K562 (cell line): ENCODE measurements at regions not wholly inside any gene's neighbourhood (a gene's known extent, or its start where the extent isn't known, plus 50 kb on each side); places are given as distances from the start of the nearest gene placed in this dataset.

Experiments used
- CTCF ChIP-seq, 3 experiments: IDR thresholded peaks in 2 of 3; conservative IDR thresholded peaks in 1 of 3; 2 replicates each; pipeline ENCODE4 v1.5.1; 2011 to 2012; ENCODE audit warnings: low read length in 3 of 3, mild to moderate bottlenecking in 3 of 3, control low read depth in 2 of 3, improper control_type of control experiment in 1 of 3, inconsistent platforms in 1 of 3, low read depth in 1 of 3, mixed read lengths in 1 of 3, moderate library complexity in 1 of 3; ENCODE audit not compliant: insufficient read depth in 2 of 3
- ELF4 ChIP-seq: fragments of 450-650 bp; formaldehyde crosslinking; IDR thresholded peaks from 2 replicates; pipeline ENCODE4 v1.4.0; 2022; ENCODE audit warnings: missing genetic modification characterization
- IRF9 ChIP-seq: fragments of 450-650 bp; IDR thresholded peaks from 2 replicates; pipeline ENCODE4 v1.6.1; 2016; ENCODE audit warnings: missing biosample characterization, missing genetic modification characterization
- MBD2 ChIP-seq: sonication (generic); IDR thresholded peaks from 2 replicates; pipeline ENCODE4 v1.6.1; 2016; ENCODE audit warnings: low read depth, borderline replicate concordance
- POLR3A ChIP-seq: IDR thresholded peaks from 2 replicates; pipeline ENCODE4 v1.6.1; 2011; ENCODE audit warnings: borderline replicate concordance, mild to moderate bottlenecking, moderate library complexity; ENCODE audit not compliant: insufficient read length, insufficient read depth; ENCODE audit errors: extremely low read depth
- RCOR1 ChIP-seq, 2 experiments: IDR thresholded peaks; 2 replicates each; pipeline ENCODE4 v1.6.1; 2012; ENCODE audit warnings: low read depth in 2 of 2, low read length in 2 of 2, borderline replicate concordance in 1 of 2, improper control_type of control experiment in 1 of 2
- ZNF354B ChIP-seq: fragments of 250-450 bp; sonication (Bioruptor Pico); IDR thresholded peaks from 2 replicates; pipeline ENCODE4 v1.4.0; 2020

- TF ChIP-seq ELF4 (CRISPR knock-in tag) (no peak), IRF9 (no peak), POLR3A (no peak), ZNF354B (CRISPR knock-in tag) (no peak), RCOR1 (IDR thresholded peaks at IDR 0.05; ENCODE audit: borderline replicate concordance in 1 of 2, low read depth in 2 of 2, low read length in 2 of 2) (no peak), MBD2 (no peak), CTCF (IDR thresholded peaks at IDR 0.05 in 2 of 3, conservative IDR thresholded peaks at IDR 0.05 in 1 of 3; ENCODE audit: insufficient read depth in 2 of 3, low read depth in 1 of 3, low read length in 3 of 3) (no peak)
These were observed 248.2 kb upstream of the TNP1 start for GRCh38 chr2:217108086-217108485.
